GM23338 (cell line): ENCODE measurements at regions not wholly inside any gene's neighbourhood (a gene's known extent, or its start where the extent isn't known, plus 50 kb on each side); places are given as distances from the start of the nearest gene placed in this dataset.

Source experiments
- ATAC-seq: fragments of 200-7000 bp; cut with Tn5 transposase; 3 replicates; pipeline ENCODE4 v1.9.1; 2020
- DNase-seq: peaks from one replicate; pipeline ENCODE4 v3.0.0-alpha.2; 2015; ENCODE audit warnings: low spot score
- H2AFZ ChIP-seq: fragments of 200-600 bp; sonication (generic); 2 replicates; pipeline ENCODE4 v1.8.0; 2016; ENCODE audit warnings: antibody characterized with exemption, mild to moderate bottlenecking, moderate library complexity
- H3F3A ChIP-seq: fragments of 200-600 bp; sonication (generic); replicated peaks from 2 replicates; pipeline ENCODE4 v1.8.0; 2017; ENCODE audit warnings: antibody characterized with exemption, mixed run types, low read depth
- H3K27ac ChIP-seq: fragments of 200-600 bp; sonication (generic); 2 replicates; pipeline ENCODE4 v1.6.1; 2016; ENCODE audit warnings: low read depth
- H3K27me3 ChIP-seq: fragments of 200-600 bp; sonication (generic); 2 replicates; pipeline ENCODE4 v1.8.0; 2016; ENCODE audit warnings: mild to moderate bottlenecking, mixed run types, moderate library complexity; ENCODE audit not compliant: insufficient read depth
- H3K36me3 ChIP-seq: fragments of 200-600 bp; sonication (generic); 2 replicates; pipeline ENCODE4 v1.8.0; 2016; ENCODE audit warnings: mild to moderate bottlenecking; ENCODE audit not compliant: insufficient read depth
- H3K4me1 ChIP-seq: fragments of 200-600 bp; sonication (generic); 2 replicates; pipeline ENCODE4 v1.8.0; 2016; ENCODE audit warnings: mild to moderate bottlenecking, moderate library complexity; ENCODE audit not compliant: insufficient read depth
- H3K4me2 ChIP-seq: fragments of 200-600 bp; sonication (generic); 2 replicates; pipeline ENCODE4 v1.7.1; 2017; ENCODE audit warnings: mixed run types
- H3K4me3 ChIP-seq: fragments of 200-600 bp; sonication (generic); 2 replicates; pipeline ENCODE4 v1.6.1; 2016; ENCODE audit warnings: mixed run types
- H3K79me2 ChIP-seq: fragments of 200-600 bp; sonication (generic); replicated peaks from 2 replicates; pipeline ENCODE4 v1.8.0; 2017; ENCODE audit warnings: mild to moderate bottlenecking; ENCODE audit not compliant: insufficient read depth
- H3K9me2 ChIP-seq: fragments of 200-600 bp; sonication (generic); 2 replicates; pipeline ENCODE4 v1.8.0; 2017; ENCODE audit not compliant: insufficient read depth
- H4K20me1 ChIP-seq: fragments of 200-600 bp; sonication (generic); replicated peaks from 2 replicates; pipeline ENCODE4 v1.8.0; 2017; ENCODE audit warnings: mild to moderate bottlenecking; ENCODE audit not compliant: insufficient read depth
- H3K27ac Mint-ChIP-seq: 2 replicates; pipeline ENCODE4 v1.8.0; 2020; ENCODE audit warnings: inconsistent platforms, mild to moderate bottlenecking, moderate library complexity, mixed read lengths
- H3K27me3 Mint-ChIP-seq: 3 replicates; pipeline ENCODE4 v1.8.0; 2022; ENCODE audit warnings: low read depth, mild to moderate bottlenecking, moderate library complexity, mixed read lengths, inconsistent platforms; ENCODE audit not compliant: insufficient read depth, poor library complexity
- H3K36me3 Mint-ChIP-seq: 3 replicates; pipeline ENCODE4 v1.8.0; 2021; ENCODE audit warnings: low read depth, mild to moderate bottlenecking, inconsistent platforms, moderate library complexity, mixed read lengths
- H3K4me1 Mint-ChIP-seq: 3 replicates; pipeline ENCODE4 v1.8.0; 2020; ENCODE audit warnings: mild to moderate bottlenecking, inconsistent platforms, mixed read lengths
- H3K4me3 Mint-ChIP-seq: 3 replicates; pipeline ENCODE4 v1.8.0; 2021; ENCODE audit warnings: moderate library complexity, mild to moderate bottlenecking, inconsistent platforms, mixed read lengths
- H3K9me3 Mint-ChIP-seq: 3 replicates; pipeline ENCODE4 v1.8.0; 2020; ENCODE audit warnings: moderate library complexity, mild to moderate bottlenecking, inconsistent platforms, mixed read lengths
- CREB1 ChIP-seq: fragments of 250-450 bp; sonication (Bioruptor Pico); IDR thresholded peaks from 2 replicates; pipeline ENCODE4 v1.5.0; 2020; ENCODE audit warnings: low read depth, mild to moderate bottlenecking, moderate library complexity
- CTCF ChIP-seq, 2 experiments: fragments of 200-600 bp in 1 of 2; sonication (generic) in 1 of 2; conservative IDR thresholded peaks; 2 replicates each; pipeline versions ENCODE4 v1.5.1 to v1.6.1; 2016 to 2017; ENCODE audit warnings: antibody characterized with exemption in 2 of 2, low read depth in 2 of 2, mild to moderate bottlenecking in 2 of 2, moderate library complexity in 1 of 2
- EZH2 ChIP-seq: fragments of 200-600 bp; sonication (generic); IDR thresholded peaks from one replicate; pipeline ENCODE4 v1.8.0; 2017; ENCODE audit warnings: antibody characterized with exemption, mild to moderate bottlenecking, low read depth; ENCODE audit not compliant: unreplicated experiment
- EZH2phosphoT487 ChIP-seq: fragments of 200-600 bp; sonication (generic); IDR thresholded peaks from one replicate; pipeline ENCODE4 v1.8.1; 2018; ENCODE audit warnings: antibody characterized with exemption; ENCODE audit not compliant: unreplicated experiment
- JUNB ChIP-seq: IDR thresholded peaks from one replicate; pipeline ENCODE4 v1.6.1; 2016; ENCODE audit warnings: antibody characterized with exemption; ENCODE audit not compliant: unreplicated experiment
- NANOG ChIP-seq: IDR thresholded peaks from 2 replicates; pipeline ENCODE4 v1.6.1; 2016; ENCODE audit warnings: antibody characterized with exemption, borderline replicate concordance
- POLR2AphosphoS5 ChIP-seq: IDR thresholded peaks from 2 replicates; pipeline ENCODE4 v1.6.1; 2016; ENCODE audit warnings: antibody characterized with exemption, low read depth
- REST ChIP-seq: IDR thresholded peaks from one replicate; pipeline ENCODE4 v1.6.1; 2018; ENCODE audit warnings: antibody characterized with exemption; ENCODE audit not compliant: unreplicated experiment
- STAT1 ChIP-seq: IDR thresholded peaks from one replicate; pipeline ENCODE4 v1.6.1; 2016; ENCODE audit warnings: antibody characterized with exemption; ENCODE audit not compliant: unreplicated experiment
- ZNF331 ChIP-seq: fragments of 250-450 bp; sonication (Bioruptor Pico); IDR thresholded peaks from 2 replicates; pipeline ENCODE4 v1.5.0; 2020; ENCODE audit warnings: low read depth, mild to moderate bottlenecking, moderate library complexity

GRCh38 chr3:177894081-177894728 lies 642.0 kb upstream of the KCNMB2 start:
- H3K4me2 ChIP-seq, result no peak overlapping the region
- TF ChIP-seq CTCF (conservative IDR thresholded peaks at IDR 0.05; ENCODE audit: low read depth in 2 of 2) (no peak), POLR2AphosphoS5 (no peak), REST (no peak), STAT1 (no peak), EZH2phosphoT487 (no peak)
- no peak overlapping the region for H3K4me3 ChIP-seq
- Mint-ChIP-seq H3K36me3 (peaks cover 7% of the 10 kb centered on the region), H3K27ac (no peak overlapping the region), H3K9me3 (peaks cover 19% of the 10 kb centered on the region), H3K4me3 (no peak overlapping the region), H3K27me3 (no peaks in the 10 kb centered on the region), H3K4me1 (no peaks in the 10 kb centered on the region)
- no peak overlapping the region for H2AFZ ChIP-seq
- H3K4me1 ChIP-seq, result no peaks in the 10 kb centered on the region
- H3K27me3 ChIP-seq, result no peaks in the 10 kb centered on the region
- H4K20me1 ChIP-seq, result no peaks in the 10 kb centered on the region
- no peak for DNase-seq
- no peaks in the 10 kb centered on the region for H3K36me3 ChIP-seq
- H3K27ac ChIP-seq, result no peak overlapping the region
- ATAC-seq, result no peak
- no peaks in the 10 kb centered on the region for H3K9me2 ChIP-seq
- no peaks in the 10 kb centered on the region for H3F3A ChIP-seq
- no peaks in the 10 kb centered on the region for H3K79me2 ChIP-seq

- Histone ChIP-seq H3K4me1 (no peaks in the 10 kb centered on the region), H3K27me3 (no peaks in the 10 kb centered on the region), H3K79me2 (no peaks in the 10 kb centered on the region), H3K27ac (no peak overlapping the region), H2AFZ (no peak overlapping the region), H3F3A (no peaks in the 10 kb centered on the region), H3K4me2 (no peak overlapping the region), H4K20me1 (no peaks in the 10 kb centered on the region), H3K36me3 (no peaks in the 10 kb centered on the region; the same call in 1 of the 2 replicates), H3K4me3 (no peak overlapping the region), H3K9me2 (no peaks in the 10 kb centered on the region)
- Mint-ChIP-seq H3K4me3 (no peak overlapping the region), H3K4me1 (peaks cover 3% of the 10 kb centered on the region; the same call in 2 of the 3 replicates), H3K27me3 (no peaks in the 10 kb centered on the region), H3K36me3 (peaks cover 16% of the 10 kb centered on the region), H3K9me3 (peaks cover 32% of the 10 kb centered on the region), H3K27ac (no peak overlapping the region)
- ATAC-seq (no peak), DNase-seq (no peak)
- TF ChIP-seq STAT1 (no peak), NANOG (no peak), EZH2 (no peak), EZH2phosphoT487 (no peak), CREB1 (CRISPR knock-in tag) (no peak), JUNB (no peak), CTCF (conservative IDR thresholded peaks at IDR 0.05; ENCODE audit: low read depth in 2 of 2) (no peak), REST (no peak), ZNF331 (CRISPR knock-in tag) (no peak)
Observed at GRCh38 chr3:177898185-177898584, 638.1 kb upstream of the KCNMB2 start.
